Adrenal gland (tissue), 9 donors: ENCODE measurements at regions not wholly inside any gene's neighbourhood (a gene's known extent, or its start where the extent isn't known, plus 50 kb on each side); places are given as distances from the start of the nearest gene placed in this dataset.

Experiments used
- DNase-seq, 7 donors: peaks; one replicate each; pipeline ENCODE4 v3.0.0-alpha.2; 2019 to 2020
- H3K27ac ChIP-seq, 5 donors: fragments of 200-600 bp; sonication (generic) in 4 of 5; 1 replicate in 3 of 5; 2 replicates in 2 of 5; pipeline versions ENCODE4 v1.5.1 to v1.8.0; 2016 to 2020; ENCODE audit warnings: mild to moderate bottlenecking in 1 of 5
- H3K27me3 ChIP-seq: fragments of 200-600 bp; 2 replicates; pipeline ENCODE4 v1.8.0; 2021
- H3K36me3 ChIP-seq, 2 donors: fragments of 200-600 bp; replicated peaks in 1 of 2; 1 replicate in 1 of 2; 2 replicates in 1 of 2; pipeline versions ENCODE4 v1.5.1 to v1.8.0; 2018 to 2022
- H3K4me1 ChIP-seq, 2 donors: fragments of 200-600 bp; replicated peaks in 1 of 2; 1 replicate in 1 of 2; 2 replicates in 1 of 2; pipeline versions ENCODE4 v1.5.1 to v1.8.0; 2018 to 2021
- H3K4me3 ChIP-seq, 4 donors: fragments of 200-600 bp; sonication (generic) in 3 of 4; one replicate each; pipeline ENCODE4 v1.5.1; 2016 to 2018
- H3K9me3 ChIP-seq, 3 donors: fragments of 200-600 bp; sonication (generic) in 1 of 3; replicated peaks in 1 of 3; 1 replicate in 2 of 3; 2 replicates in 1 of 3; pipeline versions ENCODE4 v1.5.1 to v1.8.0; 2016 to 2021
- POLR2A ChIP-seq, 2 donors: fragments of 450-650 bp; IDR thresholded peaks; one replicate each; pipeline ENCODE4 v1.6.1; 2017; ENCODE audit warnings: antibody characterized with exemption in 2 of 2, mild to moderate bottlenecking in 2 of 2, moderate library complexity in 1 of 2
- WGBS, 4 donors: extraction: QIAGEN DNeasy Blood & Tissue Kit in 2 of 4; methylation state at CpG; one replicate each; pipeline versions ENCODE4 v1.1.5 to v1.1.7; 2013 to 2017; 5-methylcytosine and 5-hydroxymethylcytosine counted together
- intact Hi-C, 2 donors: fragments of 100-400 bp; cut with DNase I; formaldehyde crosslinking; loops; one replicate each; pipeline versions ENCODE4 v1.14.1 to v1.15.0; 2022 to 2023
- TF ChIP-seq, protein P1 (sequence below), 6 experiments: fragments of 450-650 bp in 4 of 6; fragments of 200-600 bp in 2 of 6; sonication (generic) in 1 of 6; IDR thresholded peaks; 1 replicate in 5 of 6; 2 replicates in 1 of 6; pipeline versions ENCODE4 v1.5.1 to v1.8.0; 2016 to 2021; ENCODE audit warnings: antibody characterized with exemption in 6 of 6, mild to moderate bottlenecking in 2 of 6, moderate library complexity in 1 of 6
- donor health status: healthy with polysubstance abuse.
- donor health status: Bipolar disorder and iron deficiency.
- donor health status: DM: yes; HTN: yes; CAD: no.
- donor health status: DM: no; HTN: no; CAD: no.
- donor health status: DM: no; HTN: no; CAD: no.

DNA sequence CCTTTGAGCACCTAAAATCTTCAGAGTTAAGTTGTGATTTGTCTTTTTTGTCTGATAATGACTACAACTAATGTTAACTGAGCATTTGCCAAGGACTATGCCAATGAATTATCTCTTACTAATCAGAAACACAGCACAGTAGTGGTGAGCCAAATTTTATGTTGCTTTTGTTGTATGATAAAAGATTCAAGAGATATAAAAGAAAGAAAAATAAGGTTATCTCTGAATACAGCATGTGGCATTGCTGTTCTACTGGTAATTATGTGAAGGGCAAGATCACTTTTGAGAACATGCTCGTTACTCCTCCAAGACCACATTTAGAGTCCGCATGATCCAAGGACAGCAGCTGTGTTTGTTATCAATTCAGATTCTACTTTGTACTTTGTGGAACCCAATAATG lies 133.4 kb upstream of the MYLIP start:
- TF ChIP-seq POLR2A (IDR thresholded peaks at IDR 0.05): no peak
- TF ChIP-seq, protein P1, sequence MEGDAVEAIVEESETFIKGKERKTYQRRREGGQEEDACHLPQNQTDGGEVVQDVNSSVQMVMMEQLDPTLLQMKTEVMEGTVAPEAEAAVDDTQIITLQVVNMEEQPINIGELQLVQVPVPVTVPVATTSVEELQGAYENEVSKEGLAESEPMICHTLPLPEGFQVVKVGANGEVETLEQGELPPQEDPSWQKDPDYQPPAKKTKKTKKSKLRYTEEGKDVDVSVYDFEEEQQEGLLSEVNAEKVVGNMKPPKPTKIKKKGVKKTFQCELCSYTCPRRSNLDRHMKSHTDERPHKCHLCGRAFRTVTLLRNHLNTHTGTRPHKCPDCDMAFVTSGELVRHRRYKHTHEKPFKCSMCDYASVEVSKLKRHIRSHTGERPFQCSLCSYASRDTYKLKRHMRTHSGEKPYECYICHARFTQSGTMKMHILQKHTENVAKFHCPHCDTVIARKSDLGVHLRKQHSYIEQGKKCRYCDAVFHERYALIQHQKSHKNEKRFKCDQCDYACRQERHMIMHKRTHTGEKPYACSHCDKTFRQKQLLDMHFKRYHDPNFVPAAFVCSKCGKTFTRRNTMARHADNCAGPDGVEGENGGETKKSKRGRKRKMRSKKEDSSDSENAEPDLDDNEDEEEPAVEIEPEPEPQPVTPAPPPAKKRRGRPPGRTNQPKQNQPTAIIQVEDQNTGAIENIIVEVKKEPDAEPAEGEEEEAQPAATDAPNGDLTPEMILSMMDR (IDR thresholded peaks at IDR 0.05): no peak

DNA sequence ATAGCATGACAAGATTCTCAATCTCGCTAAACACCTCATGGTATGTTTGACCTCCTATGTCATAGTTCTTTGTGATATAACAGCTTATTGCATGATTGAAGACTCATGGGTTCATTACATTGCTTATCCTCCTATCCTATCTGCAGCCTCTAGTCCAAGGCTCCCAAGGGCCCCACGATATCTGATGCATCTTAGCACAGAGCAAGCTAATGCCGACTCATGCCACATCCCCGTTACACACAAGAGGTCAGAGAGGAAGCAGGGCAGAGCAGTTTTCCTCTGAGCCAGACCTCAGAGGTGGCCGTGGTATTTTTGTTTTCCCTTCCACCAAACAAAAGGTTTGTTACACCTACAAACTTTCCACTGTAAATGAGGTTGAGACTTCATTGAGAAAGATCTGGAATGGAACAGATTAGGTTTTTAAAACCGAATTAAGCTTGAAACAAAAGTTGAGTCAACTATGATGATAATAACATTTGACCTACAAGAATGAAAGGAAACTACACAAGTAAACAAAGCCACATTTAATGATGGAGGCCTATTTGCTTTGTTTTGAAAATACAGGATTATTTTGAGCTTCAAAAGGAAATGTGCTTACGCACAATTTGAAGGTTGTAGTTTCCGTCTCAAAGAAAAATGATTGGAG lies 133.9 kb upstream of the MYLIP start:
- TF ChIP-seq, protein P1 (IDR thresholded peaks at IDR 0.05): no peak
- no peak for TF ChIP-seq POLR2A (IDR thresholded peaks at IDR 0.05)
- peak overlapping the region in 1 of 4 donors; percentile 29 for H3K4me3 ChIP-seq
- H3K36me3 ChIP-seq: no peaks in the 10 kb centered on the region
- H3K4me1 ChIP-seq: peaks cover 15 to 21% of the 10 kb centered on the region in 2 donors
- no peaks in the 10 kb centered on the region for H3K27me3 ChIP-seq
- peak in 5 of 7 donors; percentile 26 to 50 (median 30) for DNase-seq
- 32 to 41% (median 33%) methylated on average over 8 of the region's 8 CpGs for WGBS, 4 donors
- intact Hi-C loops: no loop called here
- H3K9me3 ChIP-seq: no peaks in the 10 kb centered on the region
- peak overlapping the region; percentile 1 to 83 (median 54) for H3K27ac ChIP-seq

More for the DNA sequence above, 133.4 kb upstream of the MYLIP start:
- peaks cover 15 to 21% of the 10 kb centered on the region in 2 donors for H3K4me1 ChIP-seq
- no peaks in the 10 kb centered on the region for H3K9me3 ChIP-seq
- 26 to 61% (median 39%) methylated on average over 2 of the region's 2 CpGs for WGBS, 4 donors
- no peak for DNase-seq
- H3K4me3 ChIP-seq: no peak overlapping the region
- peak overlapping the region; percentile 1 to 83 (median 54) for H3K27ac ChIP-seq
- no peaks in the 10 kb centered on the region for H3K27me3 ChIP-seq
- intact Hi-C loops: no loop called here
- no peaks in the 10 kb centered on the region for H3K36me3 ChIP-seq

DNA sequence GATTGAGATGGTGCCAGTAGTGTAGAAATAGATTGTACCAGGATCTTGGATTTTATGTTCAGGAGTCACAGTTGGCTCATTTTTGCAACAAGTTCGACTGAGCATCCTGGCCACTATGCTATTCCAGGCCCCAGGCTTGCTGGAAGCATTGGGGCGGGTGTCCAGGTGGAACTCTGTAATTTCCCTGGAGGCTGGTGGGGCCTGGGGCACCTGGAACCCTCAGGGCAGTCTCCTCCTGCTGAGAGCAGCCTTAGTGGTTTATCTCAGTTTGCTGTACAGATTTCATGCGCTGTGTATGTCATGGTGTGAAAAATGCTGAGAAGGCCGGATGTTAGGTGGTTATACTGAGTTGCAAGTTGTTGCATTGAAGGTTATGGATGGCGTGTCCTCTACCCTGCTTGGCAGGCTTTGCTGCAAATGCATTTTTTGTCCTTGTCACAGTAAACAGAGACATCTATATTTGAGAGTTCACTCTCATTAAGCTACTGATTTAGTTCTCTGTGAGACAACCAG lies 135.1 kb upstream of the MYLIP start:
- Histone ChIP-seq H3K27ac (no peak overlapping the region), H3K36me3 (no peaks in the 10 kb centered on the region), H3K27me3 (no peaks in the 10 kb centered on the region), H3K4me1 (peaks cover 15 to 21% of the 10 kb centered on the region in 2 donors), H3K4me3 (no peak overlapping the region), H3K9me3 (no peaks in the 10 kb centered on the region)
- no peak for DNase-seq
- 91 to 94% (median 94%) methylated on average over 3 to 5 of the region's 5 CpGs for WGBS, 4 donors
- TF ChIP-seq, protein P1 (IDR thresholded peaks at IDR 0.05): no peak
- no peak for TF ChIP-seq POLR2A (IDR thresholded peaks at IDR 0.05)
- intact Hi-C loops: no loop called here

DNA sequence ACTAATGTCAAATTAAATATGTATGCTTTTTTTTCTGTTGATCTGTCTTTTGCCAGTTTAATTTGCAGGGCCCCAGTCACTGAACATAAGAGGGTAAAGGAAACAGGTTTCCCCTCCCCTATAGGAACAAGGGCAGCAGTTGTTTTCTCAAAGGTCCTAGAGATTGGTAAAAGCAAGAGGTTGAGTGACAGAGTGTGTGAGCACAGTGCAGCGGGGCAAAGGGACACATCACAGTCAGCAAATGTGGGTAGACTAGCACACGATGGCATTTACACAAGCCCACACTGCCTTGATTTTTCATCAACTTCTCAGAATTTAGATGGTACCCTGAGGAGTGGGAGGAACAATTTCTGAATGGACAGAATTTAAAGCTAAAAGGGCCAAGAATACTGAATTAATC lies 138.7 kb upstream of the MYLIP start:
- Histone ChIP-seq H3K27me3 (no peaks in the 10 kb centered on the region), H3K4me3 (no peak overlapping the region), H3K9me3 (no peaks in the 10 kb centered on the region), H3K4me1 (peaks cover 7 to 8% of the 10 kb centered on the region in 2 donors), H3K36me3 (no peaks in the 10 kb centered on the region), H3K27ac (no peak overlapping the region)
- no peak for DNase-seq
- no peak for TF ChIP-seq POLR2A (IDR thresholded peaks at IDR 0.05)
- TF ChIP-seq, protein P1 (IDR thresholded peaks at IDR 0.05): no peak
- intact Hi-C loops: no loop called here
- WGBS, 4 donors: 89 to 98% (median 95%) methylated on average over 2 of the region's 2 CpGs
